ENCODE measurements at regions not wholly inside any gene's neighbourhood (a gene's known extent, or its start where the extent isn't known, plus 50 kb on each side); places are given as distances from the start of the nearest gene placed in this dataset.

DNA sequence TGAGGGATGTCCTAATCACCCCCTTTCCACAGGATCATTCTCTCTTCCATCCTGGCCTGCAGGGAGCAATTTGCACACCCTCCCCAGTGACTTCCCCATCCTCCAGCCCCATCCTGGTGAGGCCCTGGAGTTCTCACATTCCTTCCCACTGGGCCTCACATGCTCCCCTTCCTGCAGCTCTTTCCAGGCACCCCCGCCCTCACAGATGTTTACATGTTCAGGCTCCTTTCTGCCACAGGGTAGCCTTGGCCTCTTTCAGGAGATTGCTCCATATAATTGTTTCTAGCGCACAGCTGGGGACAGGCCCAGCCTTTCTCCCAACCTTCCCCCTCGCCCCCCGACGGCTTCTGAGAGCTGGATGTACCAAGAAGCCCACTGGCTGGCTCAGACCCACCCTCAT is 288.4 kb upstream of the TRIB2 start:
- TF ChIP-seq, protein P1, sequence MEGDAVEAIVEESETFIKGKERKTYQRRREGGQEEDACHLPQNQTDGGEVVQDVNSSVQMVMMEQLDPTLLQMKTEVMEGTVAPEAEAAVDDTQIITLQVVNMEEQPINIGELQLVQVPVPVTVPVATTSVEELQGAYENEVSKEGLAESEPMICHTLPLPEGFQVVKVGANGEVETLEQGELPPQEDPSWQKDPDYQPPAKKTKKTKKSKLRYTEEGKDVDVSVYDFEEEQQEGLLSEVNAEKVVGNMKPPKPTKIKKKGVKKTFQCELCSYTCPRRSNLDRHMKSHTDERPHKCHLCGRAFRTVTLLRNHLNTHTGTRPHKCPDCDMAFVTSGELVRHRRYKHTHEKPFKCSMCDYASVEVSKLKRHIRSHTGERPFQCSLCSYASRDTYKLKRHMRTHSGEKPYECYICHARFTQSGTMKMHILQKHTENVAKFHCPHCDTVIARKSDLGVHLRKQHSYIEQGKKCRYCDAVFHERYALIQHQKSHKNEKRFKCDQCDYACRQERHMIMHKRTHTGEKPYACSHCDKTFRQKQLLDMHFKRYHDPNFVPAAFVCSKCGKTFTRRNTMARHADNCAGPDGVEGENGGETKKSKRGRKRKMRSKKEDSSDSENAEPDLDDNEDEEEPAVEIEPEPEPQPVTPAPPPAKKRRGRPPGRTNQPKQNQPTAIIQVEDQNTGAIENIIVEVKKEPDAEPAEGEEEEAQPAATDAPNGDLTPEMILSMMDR (IDR thresholded peaks at IDR 0.05; ENCODE audit: low read depth, low read length, poor library complexity, severe bottlenecking): no peak
- no peak for TF ChIP-seq EZH2phosphoT487 (IDR thresholded peaks at IDR 0.05; ENCODE audit: borderline replicate concordance, low read length)
